PC-3 (cell line): ENCODE measurements at regions not wholly inside any gene's neighbourhood (a gene's known extent, or its start where the extent isn't known, plus 50 kb on each side); places are given as distances from the start of the nearest gene placed in this dataset.

ENCODE experiments used
- CTCF ChIP-seq: fragments of 300-600 bp; sonication (generic); conservative IDR thresholded peaks from 2 replicates; pipeline ENCODE4 v1.5.1; 2017; ENCODE audit warnings: antibody characterized with exemption, low read depth, mild to moderate bottlenecking, low read length
- EZH2 ChIP-seq: fragments of 300-600 bp; sonication (generic); IDR thresholded peaks from one replicate; pipeline ENCODE4 v1.6.1; 2017; ENCODE audit warnings: antibody characterized with exemption, mild to moderate bottlenecking, low read length; ENCODE audit not compliant: unreplicated experiment
- EZH2phosphoT487 ChIP-seq: fragments of 300-600 bp; sonication (generic); IDR thresholded peaks from 2 replicates; pipeline ENCODE4 v1.6.1; 2018; ENCODE audit warnings: mild to moderate bottlenecking, antibody characterized with exemption, low read length, borderline replicate concordance

- TF ChIP-seq CTCF (no peak), EZH2 (no peak), EZH2phosphoT487 (no peak)
These were observed 94.8 kb downstream of the EBNA1BP2 start for GRCh38 chr1:43077273-43077672.
